Activated naive CD4-positive, alpha-beta T cell (primary cell): ENCODE measurements at regions not wholly inside any gene's neighbourhood (a gene's known extent, or its start where the extent isn't known, plus 50 kb on each side); places are given as distances from the start of the nearest gene placed in this dataset.
A peak's percentile ranks its signal among the peaks of the same experiment; 100 is the strongest.

ENCODE experiments used
- DNase-seq, 4 experiments: peaks; one replicate each; lab custom pipeline; 2025; lab: John Stamatoyannopoulos, UW

DNA sequence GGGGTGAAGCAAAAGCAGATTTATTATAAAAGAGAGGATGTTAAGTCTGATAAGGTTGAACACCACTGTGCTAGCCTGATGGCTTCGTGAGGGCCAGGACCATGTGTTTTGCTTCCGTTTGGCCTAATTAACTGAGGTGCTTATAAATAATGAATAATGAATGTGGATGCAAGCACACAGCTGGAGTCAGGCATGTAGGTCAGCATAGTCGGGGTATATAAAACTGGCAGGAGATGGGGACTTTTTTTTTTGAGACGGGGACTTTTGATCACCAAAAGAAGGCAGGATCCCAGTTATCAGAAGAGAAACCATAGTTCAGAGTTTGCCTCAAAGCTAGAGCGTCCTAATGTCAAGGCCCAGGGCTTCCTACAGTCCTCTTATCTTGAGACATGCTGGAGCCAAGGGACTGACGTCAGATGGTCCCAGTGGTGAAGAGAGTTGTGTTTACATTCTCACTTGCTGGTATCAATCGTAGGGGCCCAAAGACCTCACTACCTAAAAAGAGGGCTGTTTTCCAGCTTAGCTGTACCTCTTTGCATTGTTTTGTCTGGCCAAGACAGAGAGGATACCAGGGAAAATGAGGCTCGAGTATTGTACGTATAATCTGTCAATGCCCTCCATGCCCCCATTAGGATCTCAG is 50.4 kb downstream of the RTL9 start:
- DNase-seq = no peak

DNA sequence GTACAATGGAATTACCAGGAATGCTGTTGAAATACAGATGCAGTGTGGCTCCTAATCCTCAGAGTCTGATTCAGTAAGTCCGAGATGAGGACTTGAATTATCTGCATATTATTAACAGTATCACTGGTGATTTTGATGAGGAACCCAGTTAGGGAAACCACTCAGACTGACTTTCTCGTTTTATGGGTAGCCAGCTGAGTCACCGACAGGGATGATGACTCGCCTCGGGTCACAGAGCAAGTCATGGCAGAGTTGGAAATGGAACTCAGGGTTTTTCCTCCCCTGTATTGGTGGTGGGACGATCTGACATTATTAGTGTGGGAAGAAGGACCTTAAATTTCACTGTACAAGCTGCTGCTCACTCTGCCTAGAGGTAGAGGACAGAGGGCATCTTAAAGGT is 51.3 kb downstream of the RTL9 start:
- no peak for DNase-seq

DNA sequence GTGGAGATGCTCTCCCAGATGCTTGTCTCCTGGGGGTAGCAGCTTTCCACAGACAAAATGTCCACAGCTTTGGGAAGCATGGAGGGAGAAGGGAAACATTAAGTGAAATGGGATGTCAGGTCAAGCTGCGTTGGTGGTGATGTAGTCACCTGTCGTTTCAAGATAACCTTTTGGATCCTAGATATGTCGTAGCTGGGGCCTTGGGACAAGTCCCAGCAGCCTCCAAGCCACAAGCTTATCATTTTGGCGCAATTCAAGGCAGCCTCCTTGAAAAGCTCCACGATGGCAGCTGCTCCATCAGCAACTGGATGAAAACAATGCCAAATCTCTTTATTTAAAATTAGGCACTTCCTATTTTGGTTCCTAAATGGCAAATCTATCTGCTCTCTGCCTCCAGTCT is 52.0 kb downstream of the RTL9 start:
- no peak for DNase-seq

DNA sequence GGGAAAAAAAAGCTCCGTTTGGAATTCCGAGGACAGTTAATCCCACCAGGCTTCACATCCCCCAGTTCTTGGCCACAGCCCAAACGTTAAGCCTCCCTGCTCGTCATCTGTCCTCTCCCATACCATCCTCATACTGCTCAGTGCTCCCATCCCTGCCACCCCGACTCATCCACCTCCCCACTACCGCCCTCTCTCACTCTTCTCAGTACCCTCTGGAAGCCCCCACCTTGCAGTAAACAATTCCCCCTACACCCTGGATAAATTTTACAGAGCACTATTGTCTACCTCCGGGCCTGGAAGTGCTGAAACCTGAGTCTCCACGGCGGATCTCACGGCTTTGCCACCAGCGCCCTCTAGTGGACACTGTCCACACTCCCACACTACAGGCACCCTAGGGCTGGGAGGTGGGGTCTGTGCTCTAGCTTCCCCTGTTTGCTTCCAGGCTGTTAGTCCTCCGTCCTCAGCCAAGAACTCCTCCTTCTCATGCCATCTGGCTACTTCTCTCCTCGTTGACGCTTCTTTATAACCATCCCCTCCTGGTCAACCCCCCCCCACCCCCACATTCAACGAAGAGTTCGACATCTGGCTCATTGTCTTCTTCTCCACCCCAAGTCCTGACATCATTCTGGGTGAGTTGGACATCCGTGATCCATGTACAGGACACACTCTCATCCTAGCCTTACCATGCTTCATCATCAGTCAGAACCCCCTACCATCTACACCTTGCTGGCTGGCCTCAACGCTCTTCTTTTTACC is 54.5 kb downstream of the RTL9 start:
- DNase-seq = peak; percentile 17 to 58 (median 39)

DNA sequence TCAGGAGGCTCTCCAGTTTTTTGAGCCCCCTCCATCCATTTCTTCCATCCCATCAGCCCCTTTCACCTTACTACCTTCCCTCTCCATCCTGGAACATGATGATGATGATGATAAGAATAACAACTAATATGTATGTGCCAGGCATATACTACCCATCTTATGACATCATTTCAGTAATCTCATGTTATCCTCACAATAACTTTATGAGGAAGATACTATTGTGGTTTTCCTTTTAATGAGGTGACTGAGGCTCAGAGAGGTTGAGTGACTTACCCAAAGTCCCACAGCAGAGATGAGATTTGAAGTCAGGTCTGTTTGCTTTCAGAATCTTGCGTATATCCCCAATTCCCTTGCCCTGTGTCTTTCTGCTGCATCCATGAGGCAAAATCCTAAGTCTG is 55.1 kb downstream of the RTL9 start:
- DNase-seq = no peak

DNA sequence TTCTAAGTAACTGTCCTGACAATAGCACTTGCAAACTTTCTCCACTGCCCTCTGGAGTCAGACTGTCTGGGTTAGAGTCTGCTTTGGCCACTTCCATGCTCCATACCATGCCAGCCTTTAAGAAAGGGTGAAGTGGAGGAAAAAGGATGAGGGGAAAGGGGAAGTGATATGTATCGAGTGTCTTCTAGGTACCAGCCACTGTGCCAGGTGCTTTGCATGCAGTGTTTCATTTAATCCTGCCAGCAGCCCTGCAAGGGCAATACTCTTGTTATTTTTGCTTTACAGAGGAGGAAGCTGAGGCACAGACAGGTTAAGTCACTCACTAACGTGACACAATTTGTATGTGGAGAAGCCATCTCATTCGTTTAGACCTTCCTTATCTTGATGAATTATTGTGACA is 55.6 kb downstream of the RTL9 start:
- DNase-seq = no peak

DNA sequence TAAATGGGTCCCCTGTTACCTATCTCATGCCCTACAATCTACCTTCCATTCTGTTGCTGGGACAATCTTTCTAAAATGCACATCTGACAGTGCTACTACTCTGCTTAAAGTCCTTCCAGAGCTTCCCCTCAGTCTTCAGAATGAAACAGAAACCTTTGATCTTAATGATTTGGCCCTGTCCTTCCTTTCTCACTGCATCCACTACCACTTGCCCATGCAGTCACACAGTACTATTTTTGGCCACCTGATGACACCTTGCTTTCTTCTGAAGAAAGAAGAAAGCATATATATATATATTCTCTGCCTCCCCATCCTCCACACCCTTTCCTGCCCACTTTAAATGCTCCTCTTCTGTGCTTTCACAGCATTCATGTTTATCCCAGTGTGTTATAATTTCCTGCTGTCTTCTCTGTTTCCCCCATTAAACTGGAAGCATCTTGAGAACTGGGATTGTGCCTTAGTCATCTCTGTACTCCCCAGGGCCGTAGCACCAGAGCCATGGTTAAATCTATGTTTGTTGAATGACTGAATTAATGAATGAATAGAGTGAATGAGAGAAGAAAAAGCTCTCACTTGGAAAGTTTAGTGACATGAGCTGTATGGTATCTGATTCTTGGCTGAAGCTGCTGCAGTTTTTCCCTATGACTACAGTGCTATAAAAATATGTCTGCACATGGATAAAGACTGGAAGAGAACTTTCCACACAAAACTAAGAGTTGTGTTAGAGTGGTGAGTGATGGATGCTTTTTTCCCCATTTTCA is 56.2 kb downstream of the RTL9 start:
- DNase-seq = no peak

DNA sequence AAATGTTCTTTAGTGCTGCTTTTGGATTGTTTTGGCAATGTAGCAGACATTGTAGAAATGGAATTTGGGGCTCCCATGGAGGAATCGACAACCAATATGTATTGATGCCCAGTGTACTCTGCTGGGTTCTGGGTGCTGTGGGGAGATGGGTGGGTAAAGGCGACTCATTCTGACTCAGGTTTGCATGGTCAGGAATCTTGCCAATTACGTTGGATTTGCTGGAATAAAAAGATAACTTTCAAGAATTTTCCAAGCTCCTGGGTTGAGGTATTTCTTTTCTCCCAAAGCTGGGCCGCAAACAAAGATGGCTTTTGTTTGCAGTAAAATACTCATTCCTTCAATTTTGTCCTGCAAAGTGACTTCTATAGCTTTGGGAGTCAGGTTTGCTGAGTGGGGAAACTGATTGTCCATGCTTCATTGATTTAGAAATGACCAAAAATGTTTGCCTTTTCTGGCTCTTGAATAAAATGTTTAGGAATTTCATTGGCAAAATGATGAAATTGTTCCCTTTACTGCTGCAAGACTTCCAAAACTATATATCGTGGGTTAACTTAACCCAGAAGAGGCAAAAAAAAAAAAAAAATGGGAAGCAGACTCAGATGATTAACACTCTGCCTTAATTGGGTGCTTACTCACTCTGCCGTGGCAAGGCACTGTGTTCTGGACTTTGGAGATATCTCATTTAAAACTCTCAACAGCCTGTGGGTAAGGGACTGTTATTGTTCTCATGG is 57.0 kb downstream of the RTL9 start:
- DNase-seq = no peak

DNA sequence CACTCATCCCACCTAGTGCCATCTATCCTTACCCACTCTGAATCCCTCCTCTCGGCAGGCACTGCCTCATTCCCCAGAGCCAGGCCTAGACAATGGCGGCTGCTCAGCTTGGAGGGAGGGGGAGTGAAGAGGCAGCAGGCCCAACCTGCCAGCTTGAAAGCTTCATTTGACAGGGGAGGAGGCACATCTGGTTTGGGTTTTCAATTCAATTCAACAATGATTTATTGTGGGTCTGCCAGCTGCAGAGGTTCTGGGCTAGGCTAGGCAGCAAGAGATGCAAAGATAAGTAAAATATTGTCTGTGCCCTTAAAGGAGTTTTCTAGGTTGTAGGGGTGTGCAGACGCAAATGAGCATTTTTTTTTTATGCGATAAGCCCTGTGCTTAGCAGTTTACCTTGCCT is 58.5 kb downstream of the RTL9 start:
- DNase-seq = no peak

DNA sequence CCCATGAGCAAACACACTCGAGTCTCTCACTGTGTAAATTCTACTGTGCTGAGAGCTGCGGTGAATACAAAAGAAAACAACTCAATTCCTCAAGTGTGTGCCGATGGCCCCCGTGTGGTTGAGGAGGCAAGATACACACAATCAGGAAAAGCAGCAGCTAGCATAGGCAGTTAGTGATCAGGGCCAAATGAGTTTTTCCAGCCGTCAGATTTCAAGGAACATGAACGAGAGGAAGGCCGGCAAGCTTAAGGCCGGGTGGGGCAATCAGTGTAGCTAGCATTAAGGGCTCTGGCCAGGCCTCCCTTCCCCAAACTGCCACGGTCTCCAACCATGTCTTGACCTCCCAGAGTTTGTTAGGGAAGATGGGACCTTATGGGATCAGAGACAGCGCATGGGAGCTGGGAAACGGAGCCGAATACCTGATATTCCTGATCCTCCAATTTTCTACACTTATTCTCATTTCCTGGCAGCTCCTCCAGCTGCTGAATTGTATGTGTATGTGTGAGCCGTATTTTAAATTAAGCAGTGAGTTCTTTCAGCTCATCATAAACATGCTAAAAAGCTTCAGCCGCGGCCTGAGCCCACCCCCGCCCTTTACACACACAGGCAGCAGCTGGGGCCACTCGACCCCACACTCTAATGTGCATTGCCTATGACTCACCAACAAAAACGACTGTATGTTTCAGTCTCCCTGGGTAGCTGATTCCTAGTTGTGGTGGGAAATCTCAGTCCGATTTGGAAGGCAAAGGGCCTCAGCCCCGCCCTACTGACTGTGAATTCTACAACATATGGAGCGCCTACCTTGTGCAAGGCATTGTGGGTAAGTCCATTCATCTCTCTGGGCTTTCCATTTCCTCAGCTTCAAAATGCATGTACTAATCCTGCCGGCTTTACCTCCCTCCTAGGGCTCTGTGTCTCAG is 59.9 kb downstream of the RTL9 start:
- no peak for DNase-seq

DNA sequence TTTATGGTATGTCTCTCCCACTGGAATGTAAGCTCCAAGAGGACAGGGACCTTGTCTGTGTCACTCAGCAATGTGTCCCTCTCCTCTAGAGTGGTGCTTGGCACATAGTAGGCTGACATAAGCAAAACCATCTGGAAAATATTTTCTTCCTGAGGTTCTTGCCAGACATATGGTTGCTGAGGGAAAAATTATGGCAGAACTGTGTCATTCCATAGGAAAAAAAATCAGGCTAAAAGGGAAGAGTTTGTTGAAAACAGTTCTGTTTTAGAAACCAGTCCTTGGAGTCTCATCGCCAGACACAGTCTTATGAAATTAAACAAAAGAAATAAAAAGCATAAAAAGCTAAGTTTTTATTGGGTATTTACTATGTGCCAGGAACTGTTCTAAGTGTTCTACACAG is 60.9 kb downstream of the RTL9 start:
- no peak for DNase-seq

DNA sequence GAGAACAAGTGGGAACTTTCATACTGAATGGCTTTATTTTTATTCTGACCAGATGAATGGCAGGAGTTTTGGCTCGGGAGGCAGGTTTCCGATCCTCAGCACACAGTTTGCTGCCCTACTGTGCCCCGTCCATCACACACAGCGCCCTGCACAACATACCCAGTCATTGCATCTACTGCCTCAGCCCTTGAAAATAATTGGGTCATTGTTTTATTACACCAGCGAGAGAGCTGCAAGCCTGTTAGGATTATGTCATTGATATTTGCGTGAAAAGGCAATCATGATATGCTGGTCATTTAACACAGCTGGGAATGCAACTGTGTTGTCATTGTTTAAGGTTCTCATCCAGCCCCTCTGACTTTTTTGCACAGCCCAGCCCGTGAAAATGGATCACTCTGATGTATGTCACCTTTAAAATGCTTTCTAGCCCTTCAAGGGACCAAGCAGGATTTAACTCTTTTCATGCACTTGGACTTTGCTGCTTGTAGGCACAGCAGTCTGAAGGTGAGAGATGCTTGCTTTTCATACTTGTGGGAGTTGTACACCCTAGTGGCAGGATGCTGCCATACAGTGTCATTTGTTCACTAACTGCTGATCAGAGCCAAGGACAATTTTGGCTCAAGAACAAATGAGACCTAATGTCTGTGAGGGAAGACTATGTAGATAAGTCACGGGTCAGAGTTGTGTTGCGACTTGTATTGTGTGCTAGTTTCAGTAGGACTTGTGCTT is 62.3 kb downstream of the RTL9 start:
- DNase-seq = no peak

DNA sequence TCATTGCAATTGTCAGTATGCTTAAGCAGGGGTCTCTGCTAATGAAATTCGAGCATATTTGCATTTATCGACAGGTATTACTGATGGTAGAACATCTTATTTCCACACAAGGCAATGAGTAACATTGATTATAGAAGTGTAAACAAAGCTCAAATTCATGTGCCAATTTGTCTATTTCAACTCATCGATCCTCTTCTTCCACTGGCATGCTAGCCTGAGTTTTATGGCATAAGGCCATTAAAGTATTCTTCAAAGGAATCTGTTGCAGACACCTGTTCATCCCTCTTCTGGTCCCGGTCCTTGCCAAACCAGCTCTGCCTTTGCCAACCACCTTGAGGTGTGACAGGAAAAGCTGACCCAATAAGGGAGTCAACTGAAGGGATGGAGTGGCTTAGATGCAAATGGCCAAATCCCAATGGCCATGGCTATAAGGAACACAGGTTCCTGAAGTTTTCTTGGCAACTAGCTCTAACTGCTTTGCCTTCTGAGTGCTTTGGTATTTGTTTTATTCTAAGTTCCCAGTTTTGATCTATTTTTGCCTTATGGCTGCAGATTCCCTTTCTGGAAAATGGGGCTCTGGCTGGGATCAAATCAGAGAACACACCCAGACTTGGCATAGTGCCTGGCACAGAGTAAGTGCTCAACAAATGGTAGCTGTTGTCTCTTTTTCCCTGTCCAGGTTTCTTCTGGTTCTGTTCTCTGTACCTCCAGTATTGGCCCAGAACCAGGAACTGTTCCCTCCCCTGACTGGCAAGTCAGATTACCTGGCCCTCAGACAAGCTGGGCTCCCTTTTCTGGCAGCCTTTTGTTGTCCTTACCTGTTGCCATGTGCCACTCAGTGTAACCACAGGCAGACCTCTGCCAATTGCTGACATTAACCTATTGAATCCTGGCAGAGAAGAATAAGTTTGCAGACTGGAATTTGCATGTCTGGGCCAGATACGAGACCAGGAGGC is 63.1 kb downstream of the RTL9 start:
- no peak for DNase-seq

DNA sequence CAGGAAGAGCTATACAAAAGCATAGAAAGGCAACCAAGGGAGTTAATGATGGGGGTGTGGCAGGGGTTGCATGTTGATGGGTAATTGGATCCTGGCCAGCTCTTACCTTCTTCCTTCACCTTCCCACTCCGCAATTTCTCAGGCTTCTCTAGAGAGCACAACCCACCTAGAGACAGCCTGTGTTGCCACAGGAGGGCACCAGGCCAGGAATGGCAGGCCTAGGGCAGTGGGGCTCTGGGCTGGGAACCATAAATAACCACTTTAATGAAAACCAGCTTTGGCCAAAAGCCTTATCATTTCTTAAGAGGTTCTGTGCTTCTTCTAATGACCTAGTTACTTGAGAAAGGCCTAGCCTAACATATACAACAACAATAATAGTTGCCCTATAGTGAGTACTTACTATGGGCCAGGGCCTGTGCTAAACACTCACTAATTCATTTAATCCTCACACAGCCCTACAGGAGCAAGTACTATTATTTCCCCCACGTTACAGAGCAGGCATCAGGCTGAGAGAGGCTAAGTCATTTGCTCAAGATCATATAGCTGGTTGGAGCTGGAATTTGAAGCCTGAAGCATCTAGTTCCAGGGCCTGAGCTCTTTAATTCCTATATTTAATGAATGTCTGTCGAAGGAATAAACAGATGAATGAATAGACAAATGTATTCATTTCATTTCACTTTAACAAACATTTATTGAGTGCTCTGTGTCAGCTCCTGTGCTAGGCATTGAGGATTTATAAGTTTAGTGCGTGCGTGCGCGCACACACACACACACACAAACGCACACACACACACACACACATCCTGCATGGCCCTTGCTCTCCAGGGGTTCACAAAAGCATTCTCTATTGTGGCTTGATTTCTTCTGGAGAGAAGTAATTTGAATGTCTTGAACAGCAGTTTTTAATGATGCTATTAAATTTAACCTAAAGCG is 66.8 kb downstream of the RTL9 start:
- no peak for DNase-seq

DNA sequence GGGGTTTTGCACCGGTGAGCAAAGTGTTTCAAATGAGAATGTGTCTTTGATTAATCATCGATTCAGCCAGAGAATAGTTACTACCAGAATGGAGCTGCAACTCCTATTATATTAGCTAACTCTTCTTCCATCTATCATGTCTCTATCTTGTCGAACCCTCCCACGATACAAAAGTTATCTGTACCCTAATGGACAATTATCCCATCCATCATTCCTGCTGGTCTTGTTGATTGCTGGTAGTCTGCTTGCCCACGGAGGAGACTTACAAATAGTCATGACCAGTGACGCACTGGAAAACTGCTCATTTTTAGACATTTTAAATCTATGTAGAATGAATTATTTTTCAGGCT is 67.5 kb downstream of the RTL9 start:
- DNase-seq = no peak

DNA sequence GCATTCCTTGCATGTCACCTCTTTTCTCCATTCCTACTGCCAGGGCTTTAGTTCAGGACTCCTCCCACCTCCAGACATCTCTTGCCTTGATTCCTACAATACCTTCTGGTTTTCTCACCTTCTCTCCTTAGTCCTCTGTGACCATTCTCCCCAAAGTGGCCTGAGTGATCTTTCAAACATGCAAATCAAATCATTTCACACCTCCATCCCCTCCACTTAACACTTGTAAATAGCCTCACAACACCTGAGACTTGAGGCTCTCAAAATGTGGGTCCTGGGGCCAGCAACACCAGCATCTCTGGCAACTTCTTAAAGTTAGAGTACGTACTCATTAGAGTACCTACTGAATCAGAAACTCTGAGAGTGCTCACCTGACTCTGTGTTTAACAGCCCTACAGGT is 68.4 kb downstream of the RTL9 start:
- DNase-seq = no peak

DNA sequence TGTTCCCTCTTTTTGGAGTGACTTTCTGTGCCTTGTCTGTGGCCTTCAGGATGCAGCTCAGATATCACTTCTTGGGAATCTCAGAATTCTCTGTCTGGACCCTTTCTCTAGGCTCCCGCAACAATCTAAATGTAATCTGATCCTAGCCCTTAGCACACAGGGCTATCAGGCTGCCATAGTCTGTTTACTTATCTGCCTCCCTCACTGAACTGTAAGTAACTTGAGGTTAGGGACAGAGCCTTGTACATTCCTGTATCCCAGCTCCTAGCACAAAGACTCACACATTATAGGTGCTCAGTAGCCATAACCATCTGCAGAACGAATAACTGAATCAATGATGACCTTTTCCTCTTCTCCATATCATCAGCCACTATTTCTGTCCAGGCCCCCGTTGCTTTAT is 69.5 kb downstream of the RTL9 start:
- DNase-seq = no peak

DNA sequence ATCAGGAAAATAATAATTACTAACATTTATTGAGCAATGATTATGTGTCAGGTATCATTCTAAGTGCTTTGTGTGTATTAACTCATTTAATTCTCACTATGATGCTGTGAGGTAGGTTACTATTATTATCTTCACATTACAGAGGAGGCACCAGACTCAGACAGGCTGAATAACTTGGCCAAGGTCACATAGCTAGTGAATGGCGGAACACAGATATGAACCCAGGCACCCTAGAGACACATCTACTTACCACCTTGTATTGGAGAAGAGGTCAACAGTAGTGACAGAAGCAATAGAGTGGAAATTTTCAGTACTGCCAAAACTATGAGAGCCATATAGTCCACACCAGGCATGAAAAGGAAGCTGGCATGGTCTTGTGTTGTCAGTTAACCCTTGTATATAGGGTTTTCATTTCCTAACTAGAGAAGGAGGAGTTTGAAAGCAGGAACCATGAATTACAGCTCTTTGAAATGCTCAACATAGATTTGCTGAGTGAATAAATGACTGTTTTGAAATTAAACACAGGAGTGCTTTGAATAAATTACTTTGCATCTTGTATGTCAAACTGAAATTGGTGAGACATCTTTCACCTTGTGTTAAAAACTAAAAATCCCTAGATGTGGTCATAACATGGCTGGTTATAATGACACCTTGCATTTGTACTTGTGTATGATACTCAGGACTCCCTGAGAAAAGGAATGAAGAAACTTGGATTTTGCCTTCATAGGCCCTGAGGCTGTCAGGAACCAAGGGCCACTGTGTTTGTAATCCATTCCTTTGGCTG is 71.8 kb downstream of the RTL9 start:
- DNase-seq = no peak
